ENCODE measurements at regions not wholly inside any gene's neighbourhood (a gene's known extent, or its start where the extent isn't known, plus 50 kb on each side); places are given as distances from the start of the nearest gene placed in this dataset.
"Not testable (repeated sequence)": the region's sequence is repeated elsewhere in the genome, so short reads cannot be mapped to it uniquely, and the experiment has no call there.

DNA sequence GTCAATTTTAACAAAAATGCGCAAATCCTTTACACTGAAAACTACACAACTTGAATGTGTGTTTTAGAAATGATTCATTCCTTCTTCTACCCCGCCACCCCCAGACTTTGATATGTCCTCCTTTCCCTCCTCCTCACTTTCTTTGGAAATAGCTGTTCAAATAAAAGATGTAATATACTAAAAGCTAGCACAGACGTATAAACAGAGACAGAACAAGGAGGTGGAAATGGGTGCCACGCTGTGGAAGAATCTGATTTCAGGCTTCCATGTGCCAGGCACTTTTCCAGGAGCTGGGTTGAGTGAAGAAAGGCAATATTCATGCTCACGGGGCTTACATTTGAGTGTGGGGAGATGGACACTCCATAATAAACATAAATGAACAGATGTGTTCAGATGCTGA, 246.6 kb downstream of the ZNF92 start:
- H3K9me3 ChIP-seq; DNase-seq (ENCODE audit: low spot score); H3K4me3 ChIP-seq; H3K27ac ChIP-seq; H3K36me3 ChIP-seq; H3K4me1 ChIP-seq (replicated peaks); H3K27me3 ChIP-seq (replicated peaks; ENCODE audit: insufficient read depth); intact Hi-C loops (cut with DNase I): not testable (repeated sequence)
- WGBS: 57% methylated on average over 5 of the region's 5 CpGs

DNA sequence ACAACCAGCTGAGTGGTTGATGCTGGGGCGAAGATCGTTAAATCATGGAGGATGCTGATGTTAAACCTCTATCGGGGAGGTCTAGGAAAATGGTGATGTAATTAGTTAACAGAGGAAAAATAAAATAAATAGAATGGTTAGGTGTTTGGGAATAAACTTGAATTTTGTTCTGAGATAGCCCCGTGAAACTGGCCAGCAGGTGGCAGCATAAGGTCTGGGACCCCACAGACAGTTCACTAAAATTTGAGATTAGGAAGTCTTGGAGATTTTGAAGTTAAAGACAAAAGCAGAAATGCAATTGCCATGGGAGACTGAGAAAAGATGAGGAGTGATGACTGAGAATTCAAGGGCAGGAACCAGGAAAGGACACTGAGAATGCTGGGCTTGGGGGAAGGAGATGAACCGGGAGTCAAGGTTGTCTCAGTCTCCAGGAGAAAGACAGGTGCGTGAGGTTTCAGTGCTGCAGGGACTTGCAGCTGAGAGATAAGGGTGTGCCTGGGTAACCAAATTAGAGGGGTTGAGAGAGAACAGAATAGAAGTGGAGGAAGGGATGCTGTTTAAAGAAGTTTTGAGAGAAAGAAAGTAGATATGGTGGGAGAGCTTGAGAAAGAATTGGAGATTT, 248.0 kb downstream of the ZNF92 start:
- intact Hi-C loops (cut with DNase I); H3K27ac ChIP-seq; H3K4me3 ChIP-seq; H3K9me3 ChIP-seq; H3K27me3 ChIP-seq (replicated peaks; ENCODE audit: insufficient read depth); H3K36me3 ChIP-seq; H3K4me1 ChIP-seq (replicated peaks): not testable (repeated sequence)
- TF ChIP-seq, protein P1, sequence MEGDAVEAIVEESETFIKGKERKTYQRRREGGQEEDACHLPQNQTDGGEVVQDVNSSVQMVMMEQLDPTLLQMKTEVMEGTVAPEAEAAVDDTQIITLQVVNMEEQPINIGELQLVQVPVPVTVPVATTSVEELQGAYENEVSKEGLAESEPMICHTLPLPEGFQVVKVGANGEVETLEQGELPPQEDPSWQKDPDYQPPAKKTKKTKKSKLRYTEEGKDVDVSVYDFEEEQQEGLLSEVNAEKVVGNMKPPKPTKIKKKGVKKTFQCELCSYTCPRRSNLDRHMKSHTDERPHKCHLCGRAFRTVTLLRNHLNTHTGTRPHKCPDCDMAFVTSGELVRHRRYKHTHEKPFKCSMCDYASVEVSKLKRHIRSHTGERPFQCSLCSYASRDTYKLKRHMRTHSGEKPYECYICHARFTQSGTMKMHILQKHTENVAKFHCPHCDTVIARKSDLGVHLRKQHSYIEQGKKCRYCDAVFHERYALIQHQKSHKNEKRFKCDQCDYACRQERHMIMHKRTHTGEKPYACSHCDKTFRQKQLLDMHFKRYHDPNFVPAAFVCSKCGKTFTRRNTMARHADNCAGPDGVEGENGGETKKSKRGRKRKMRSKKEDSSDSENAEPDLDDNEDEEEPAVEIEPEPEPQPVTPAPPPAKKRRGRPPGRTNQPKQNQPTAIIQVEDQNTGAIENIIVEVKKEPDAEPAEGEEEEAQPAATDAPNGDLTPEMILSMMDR (IDR thresholded peaks at IDR 0.05): peak in 1 of 4 experiments; percentile 50
- peak; percentile 13 for DNase-seq (ENCODE audit: low spot score)
- 27% methylated on average over 6 of the region's 6 CpGs for WGBS

DNA sequence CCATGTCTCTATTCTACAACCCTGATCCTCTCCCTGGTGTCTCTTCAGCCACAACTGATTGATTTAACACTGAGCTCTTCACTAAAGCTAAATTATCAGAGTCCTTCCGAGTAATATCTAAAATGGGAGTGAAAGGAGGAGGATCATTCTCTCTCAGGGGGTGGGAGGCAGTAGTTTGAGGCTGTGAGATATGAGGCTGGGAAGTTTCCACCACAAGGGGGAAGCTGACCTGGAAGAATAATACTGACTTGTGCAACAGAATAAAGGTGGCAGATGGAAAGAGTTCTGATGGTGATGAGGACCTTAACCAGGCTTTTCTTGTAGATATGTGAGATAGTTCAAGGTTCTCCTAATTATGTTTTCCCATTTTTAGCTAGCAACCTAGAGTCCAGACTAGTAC, 241.6 kb upstream of the VKORC1L1 start:
- no CpG with 5 or more reads among the region's 1 CpG for WGBS
- H3K36me3 ChIP-seq; H3K27ac ChIP-seq; H3K27me3 ChIP-seq (replicated peaks; ENCODE audit: insufficient read depth); H3K9me3 ChIP-seq; intact Hi-C loops (cut with DNase I); H3K4me1 ChIP-seq (replicated peaks); DNase-seq (ENCODE audit: low spot score); H3K4me3 ChIP-seq: not testable (repeated sequence)

DNA sequence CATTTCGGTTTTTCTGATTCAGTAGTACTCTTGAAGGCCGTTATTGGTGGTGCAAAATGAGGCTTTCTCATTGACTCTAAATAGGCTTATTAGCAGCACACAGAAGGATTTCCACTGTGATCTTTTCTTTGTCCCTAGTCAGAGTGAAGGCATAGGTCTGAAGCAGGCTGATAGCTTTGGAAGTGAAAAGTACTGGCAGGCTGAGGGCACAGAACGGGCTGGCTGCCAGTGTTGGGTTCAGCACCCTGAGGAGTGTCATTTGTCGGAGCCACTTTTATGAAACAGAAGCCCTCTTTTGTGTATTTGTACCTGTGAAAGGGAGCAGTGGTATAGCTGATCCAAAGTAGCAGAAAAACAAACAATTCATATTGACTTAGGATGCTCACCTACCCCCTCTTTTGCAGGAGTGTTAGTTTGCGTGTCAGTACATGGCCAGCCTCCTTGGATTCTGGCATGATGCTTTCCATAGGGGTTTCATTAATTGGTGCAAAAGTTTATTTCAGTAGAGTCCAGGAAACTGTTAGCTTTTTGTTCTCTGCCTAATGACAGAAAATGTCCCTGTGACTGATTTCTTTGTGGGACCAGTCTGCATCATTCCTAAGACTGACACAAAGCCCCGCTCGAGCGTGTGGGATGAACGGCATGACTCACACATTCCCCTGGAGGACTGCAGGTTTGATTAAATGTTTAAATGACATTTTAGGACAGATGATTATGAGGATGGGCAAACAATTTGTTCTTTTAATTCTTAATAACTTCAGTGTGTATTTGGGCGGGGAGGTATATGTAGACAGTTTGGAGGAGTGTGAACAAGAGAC, 239.1 kb upstream of the VKORC1L1 start:
- intact Hi-C loops (cut with DNase I); H3K9me3 ChIP-seq; DNase-seq (ENCODE audit: low spot score); H3K27me3 ChIP-seq (replicated peaks; ENCODE audit: insufficient read depth); H3K36me3 ChIP-seq; H3K27ac ChIP-seq; H3K4me1 ChIP-seq (replicated peaks); H3K4me3 ChIP-seq: not testable (repeated sequence)
- no CpG with 5 or more reads among the region's 10 CpGs for WGBS

DNA sequence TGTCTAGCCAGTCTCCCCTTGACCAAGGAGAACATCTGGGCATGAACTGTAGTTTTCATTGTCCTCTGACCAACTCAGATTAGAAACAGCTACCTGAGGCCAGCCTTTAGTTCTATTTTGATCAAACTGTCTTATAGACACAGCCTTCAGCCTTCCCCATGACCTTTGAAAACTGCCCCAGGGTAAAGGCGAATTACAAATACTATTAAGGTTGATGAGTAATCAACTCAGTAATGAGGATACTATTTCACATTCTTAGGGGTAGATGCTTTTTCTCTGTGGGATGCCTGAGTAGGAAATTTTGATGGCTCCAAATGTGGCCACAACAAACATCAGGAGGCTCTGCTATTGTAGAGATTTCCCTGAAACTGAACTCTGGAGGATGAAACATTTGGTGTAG, 234.0 kb upstream of the VKORC1L1 start:
- H3K27ac ChIP-seq; DNase-seq (ENCODE audit: low spot score); H3K36me3 ChIP-seq; intact Hi-C loops (cut with DNase I); H3K9me3 ChIP-seq; H3K4me1 ChIP-seq (replicated peaks); H3K27me3 ChIP-seq (replicated peaks; ENCODE audit: insufficient read depth); H3K4me3 ChIP-seq: not testable (repeated sequence)
- WGBS: no CpG with 5 or more reads among the region's 1 CpG

DNA sequence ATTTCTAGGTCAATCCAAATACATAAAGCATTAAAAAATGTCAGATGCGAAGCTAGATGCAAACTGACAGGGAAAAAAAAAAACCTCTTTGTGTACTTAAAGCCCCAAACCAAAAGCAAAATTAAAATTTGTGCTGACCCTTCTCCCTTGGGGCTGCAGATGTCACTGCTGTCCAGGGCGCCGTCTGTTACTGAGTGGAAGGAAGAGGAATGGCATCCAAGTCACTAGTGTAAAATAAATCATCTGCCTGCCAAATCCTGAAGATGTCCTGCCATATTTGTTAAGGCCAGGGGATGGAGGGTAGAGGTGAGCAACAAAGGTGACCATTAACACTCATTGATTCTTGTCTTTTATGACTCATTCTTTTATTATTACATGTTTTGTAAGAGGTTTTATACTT, 233.2 kb upstream of the VKORC1L1 start:
- H3K36me3 ChIP-seq; H3K9me3 ChIP-seq; H3K27me3 ChIP-seq (replicated peaks; ENCODE audit: insufficient read depth); intact Hi-C loops (cut with DNase I); H3K27ac ChIP-seq; DNase-seq (ENCODE audit: low spot score); H3K4me1 ChIP-seq (replicated peaks); H3K4me3 ChIP-seq: not testable (repeated sequence)
- WGBS: no CpG with 5 or more reads among the region's 3 CpGs

DNA sequence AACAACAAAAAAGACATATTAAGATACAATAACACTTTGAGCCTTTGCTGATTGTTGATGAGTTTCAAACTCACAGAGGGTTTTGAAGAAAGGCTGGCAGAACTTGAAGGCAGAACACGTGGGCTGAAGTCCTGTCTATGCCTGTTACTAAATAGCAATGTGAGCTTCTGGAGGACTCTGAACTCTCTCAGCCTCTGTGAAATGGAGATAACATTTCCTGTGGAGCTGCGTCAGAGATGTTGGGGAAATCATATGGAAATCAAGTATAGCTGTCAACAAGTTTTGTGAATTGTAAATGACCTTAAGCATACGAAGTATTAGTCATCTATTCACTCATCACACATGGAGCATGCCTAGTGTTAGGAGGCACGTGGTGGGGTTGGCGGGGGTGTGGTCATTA, 229.4 kb upstream of the VKORC1L1 start:
- H3K4me1 ChIP-seq (replicated peaks); H3K4me3 ChIP-seq; DNase-seq (ENCODE audit: low spot score); H3K9me3 ChIP-seq; H3K27me3 ChIP-seq (replicated peaks; ENCODE audit: insufficient read depth); H3K27ac ChIP-seq; H3K36me3 ChIP-seq; intact Hi-C loops (cut with DNase I): not testable (repeated sequence)
- WGBS: no CpG with 5 or more reads among the region's 5 CpGs

DNA sequence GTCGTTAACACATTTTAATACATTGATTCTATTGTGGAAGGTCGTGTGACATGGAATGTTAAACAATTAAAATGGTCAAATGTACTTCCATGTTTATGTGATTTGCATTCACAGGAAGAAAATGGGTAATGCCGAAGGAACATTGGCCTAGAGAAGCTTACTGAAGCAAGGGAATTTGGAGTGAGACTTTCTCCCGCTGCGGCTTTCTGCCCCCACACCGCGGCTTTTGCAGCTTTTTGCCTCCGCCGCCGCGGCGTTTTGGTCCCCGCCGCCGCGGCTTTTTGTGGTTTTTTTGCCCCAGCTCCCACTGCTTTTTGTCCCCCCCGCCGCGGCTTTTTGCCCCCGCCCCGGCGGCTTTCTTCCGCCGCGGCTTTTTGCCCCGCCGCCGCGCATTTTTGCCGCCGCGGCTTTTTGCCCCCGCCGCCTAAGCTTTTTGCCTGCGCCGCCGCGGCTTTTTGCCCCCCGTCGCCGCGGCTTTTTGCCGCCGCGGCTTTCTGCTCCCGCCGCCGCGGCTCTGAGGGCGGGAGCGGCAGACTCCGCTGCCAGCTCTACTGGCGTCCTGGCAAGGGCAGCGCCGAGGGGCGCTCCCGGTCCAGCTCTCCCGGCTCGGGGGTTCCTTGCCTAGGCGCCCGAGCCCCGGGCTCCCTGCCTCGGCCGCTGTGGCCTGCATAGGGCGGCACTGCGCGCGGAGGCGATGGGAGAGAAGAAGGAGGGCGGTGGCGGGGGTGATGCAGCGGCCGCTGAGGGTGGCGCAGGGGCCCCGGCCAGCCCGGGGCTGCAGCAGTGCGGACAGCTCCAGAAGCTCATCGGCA, 225.5 kb upstream of the VKORC1L1 start:
- H3K4me3 ChIP-seq, H3K27ac ChIP-seq: not testable (repeated sequence)
- WGBS: no CpG with 5 or more reads among the region's 78 CpGs

DNA sequence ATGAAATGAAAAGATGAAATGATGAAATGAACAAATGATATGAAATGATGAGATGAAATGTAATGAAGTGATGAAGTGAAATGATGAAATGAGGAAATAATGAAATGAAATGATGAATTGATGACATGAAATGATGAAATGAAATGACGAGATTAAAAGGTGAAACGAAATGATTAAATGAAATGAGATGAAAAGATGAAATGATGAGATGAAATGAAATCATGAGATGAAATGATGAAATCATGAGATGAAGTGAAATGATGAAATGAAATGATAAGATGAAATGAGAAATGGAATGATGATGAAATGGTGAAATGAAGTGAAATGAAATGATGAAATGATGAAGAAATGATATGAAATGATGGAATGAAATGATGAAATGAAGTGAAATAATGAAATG, 221.7 kb upstream of the VKORC1L1 start:
- intact Hi-C loops (cut with DNase I); H3K36me3 ChIP-seq; DNase-seq (ENCODE audit: low spot score); H3K9me3 ChIP-seq; H3K4me1 ChIP-seq (replicated peaks); H3K27ac ChIP-seq; H3K4me3 ChIP-seq; H3K27me3 ChIP-seq (replicated peaks; ENCODE audit: insufficient read depth): not testable (repeated sequence)
- WGBS: 86% methylated on average over 1 of the region's 2 CpGs

More for the DNA sequence above, 225.5 kb upstream of the VKORC1L1 start:
- H3K4me1 ChIP-seq (replicated peaks); H3K9me3 ChIP-seq; H3K36me3 ChIP-seq; intact Hi-C loops (cut with DNase I); H3K27me3 ChIP-seq (replicated peaks; ENCODE audit: insufficient read depth); DNase-seq (ENCODE audit: low spot score): not testable (repeated sequence)

DNA sequence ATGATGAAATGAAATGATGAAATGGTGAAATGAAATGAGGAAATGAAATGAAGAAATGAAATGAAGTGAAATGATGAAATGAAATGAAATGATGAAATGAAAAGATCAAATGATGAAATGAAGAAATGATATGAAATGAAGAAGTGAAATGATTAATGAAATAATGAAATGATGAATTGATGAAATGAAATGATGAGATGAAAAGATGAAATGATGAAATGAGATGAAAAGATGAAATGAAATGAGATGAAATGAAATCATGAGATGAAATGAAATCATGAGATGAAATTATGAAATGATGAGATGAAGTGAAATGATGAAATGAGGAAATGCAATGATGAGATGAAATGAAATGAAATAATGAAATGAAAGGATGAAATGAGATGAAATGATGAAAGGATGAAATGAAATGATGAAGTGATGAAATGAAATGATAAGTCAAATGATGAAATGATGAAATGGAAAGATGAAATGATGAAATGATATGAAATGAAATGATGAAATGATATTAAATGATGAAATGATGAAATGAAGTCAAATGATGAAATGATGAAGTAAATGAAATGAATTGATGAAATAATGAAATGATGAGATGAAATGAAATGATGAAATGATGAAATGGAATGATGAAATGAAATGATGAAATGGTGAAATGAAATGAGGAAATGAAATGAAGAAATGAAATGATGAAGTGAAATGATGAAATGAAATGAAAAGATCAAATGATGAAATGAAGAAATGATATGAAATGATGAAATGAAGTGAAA, 220.9 kb upstream of the VKORC1L1 start:
- H3K27ac ChIP-seq; H3K4me3 ChIP-seq; H3K9me3 ChIP-seq; DNase-seq (ENCODE audit: low spot score); H3K36me3 ChIP-seq; H3K4me1 ChIP-seq (replicated peaks); H3K27me3 ChIP-seq (replicated peaks; ENCODE audit: insufficient read depth); intact Hi-C loops (cut with DNase I): not testable (repeated sequence)

DNA sequence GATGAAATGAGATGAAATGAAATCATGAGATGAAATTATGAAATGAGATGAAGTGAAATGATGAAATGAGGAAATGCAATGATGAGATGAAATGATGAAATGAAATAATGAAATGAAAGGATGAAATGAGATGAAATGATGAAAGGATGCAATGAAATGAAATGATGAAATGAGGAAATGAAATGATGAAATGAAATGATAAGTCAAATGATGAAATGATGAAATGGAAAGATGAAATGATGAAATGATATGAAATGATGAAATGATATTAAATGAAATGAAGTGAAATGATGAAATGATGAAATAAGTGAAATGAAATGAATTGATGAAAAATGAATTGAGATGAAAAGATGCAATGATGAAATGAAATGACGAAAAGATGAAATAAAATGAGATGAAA, 220.2 kb upstream of the VKORC1L1 start:
- H3K36me3 ChIP-seq; H3K9me3 ChIP-seq; H3K4me1 ChIP-seq (replicated peaks); H3K4me3 ChIP-seq; intact Hi-C loops (cut with DNase I); H3K27me3 ChIP-seq (replicated peaks; ENCODE audit: insufficient read depth); DNase-seq (ENCODE audit: low spot score); H3K27ac ChIP-seq: not testable (repeated sequence)
- no CpG with 5 or more reads among the region's 1 CpG for WGBS

Measured in prostate gland (tissue), 2 donors.